Stimulated activated CD8-positive, alpha-beta memory T cell treated with anti-CD3 and anti-CD28 coated beads, Interleukin-12 subunit alpha, Interleukin-12 subunit beta, amount 100 ng/mL, for 24 hours (primary cell): ENCODE measurements at regions not wholly inside any gene's neighbourhood (a gene's known extent, or its start where the extent isn't known, plus 50 kb on each side); places are given as distances from the start of the nearest gene placed in this dataset.
"Not testable (repeated sequence)": the region's sequence is repeated elsewhere in the genome, so short reads cannot be mapped to it uniquely, and the experiment has no call there.

Experiments used
- DNase-seq: peaks from one replicate; pipeline ENCODE4 v3.0.0-alpha.2; 2020; ENCODE audit errors: extremely low read depth

DNA sequence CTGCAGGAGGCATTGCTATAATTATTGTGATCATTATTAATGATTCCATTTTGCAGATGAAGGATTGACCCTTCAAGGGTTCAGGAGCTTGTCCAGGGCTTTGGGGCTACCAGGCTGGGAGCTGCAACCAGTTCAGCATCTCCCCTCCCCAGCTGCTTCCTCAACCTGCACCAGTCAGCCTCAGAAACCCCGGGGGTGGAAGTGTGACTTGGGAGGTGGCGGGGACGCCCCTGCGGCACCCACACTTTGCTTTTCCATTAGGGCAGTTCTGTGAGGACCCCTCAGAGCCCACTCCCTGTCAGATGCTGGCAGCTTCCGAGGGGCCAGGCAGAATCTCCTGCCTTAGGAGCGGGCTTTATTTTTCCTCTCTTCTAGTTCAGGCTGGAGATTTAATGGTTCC is 85.6 kb downstream of the OLFM1 start:
- no peak for DNase-seq

DNA sequence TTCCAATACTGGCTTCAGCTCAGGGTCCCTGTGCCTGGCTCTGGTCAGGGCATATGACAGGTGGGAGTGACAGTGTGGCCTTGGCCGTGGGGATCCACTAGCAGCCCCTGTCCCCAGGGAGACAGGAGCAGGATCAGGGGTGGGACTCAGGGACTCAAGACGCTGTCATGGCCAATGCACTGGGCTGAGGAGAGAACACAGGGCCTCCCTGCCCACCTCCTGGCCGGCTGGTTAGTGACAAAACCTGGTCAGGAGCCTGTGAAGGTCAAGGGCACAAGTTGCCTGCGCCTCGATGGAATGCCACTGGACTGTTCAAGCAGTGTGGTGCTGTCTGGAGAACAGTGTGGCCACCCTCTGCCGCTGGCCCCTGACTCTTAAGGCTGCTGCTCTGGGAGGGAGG is 86.8 kb downstream of the OLFM1 start:
- no peak for DNase-seq

DNA sequence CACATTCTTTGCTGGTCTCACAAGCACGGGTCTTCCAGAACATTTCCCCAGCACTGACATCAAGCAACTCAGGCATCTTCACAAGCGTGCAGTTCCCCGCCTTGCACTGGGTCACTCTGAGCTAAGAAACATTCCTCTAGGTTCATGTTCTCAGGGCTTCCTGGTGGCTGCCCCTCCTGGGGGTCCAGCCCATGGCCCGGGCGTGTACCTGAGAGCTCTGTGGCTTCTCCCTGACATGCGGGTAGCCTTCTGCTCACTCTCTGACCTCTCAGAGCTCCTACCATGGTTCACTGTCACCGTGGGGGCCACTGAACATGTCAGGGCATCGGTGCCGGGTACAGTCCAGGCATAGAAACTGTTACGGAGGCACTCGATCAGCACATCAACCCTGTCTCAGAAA is 87.5 kb downstream of the OLFM1 start:
- DNase-seq = no peak

DNA sequence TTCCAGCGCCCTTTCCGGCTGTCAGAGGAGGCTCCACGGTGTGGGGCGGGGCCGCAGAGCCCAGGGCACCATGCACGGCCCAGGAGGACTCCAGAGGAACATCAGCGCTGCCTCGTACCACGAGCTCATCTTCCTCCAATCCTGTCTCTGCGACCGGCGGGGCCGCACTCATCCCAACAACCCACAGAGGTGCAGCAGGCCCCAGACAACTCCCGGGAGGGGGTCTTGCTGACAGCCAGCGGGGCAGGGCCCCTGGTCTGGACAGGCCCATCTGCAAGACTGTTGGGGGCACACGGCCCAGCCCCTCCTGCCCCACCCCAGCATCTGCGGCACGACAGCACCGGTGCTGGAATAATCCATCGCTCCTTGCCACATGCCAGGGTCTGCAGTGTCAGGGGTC is 88.8 kb downstream of the OLFM1 start:
- DNase-seq = no peak

DNA sequence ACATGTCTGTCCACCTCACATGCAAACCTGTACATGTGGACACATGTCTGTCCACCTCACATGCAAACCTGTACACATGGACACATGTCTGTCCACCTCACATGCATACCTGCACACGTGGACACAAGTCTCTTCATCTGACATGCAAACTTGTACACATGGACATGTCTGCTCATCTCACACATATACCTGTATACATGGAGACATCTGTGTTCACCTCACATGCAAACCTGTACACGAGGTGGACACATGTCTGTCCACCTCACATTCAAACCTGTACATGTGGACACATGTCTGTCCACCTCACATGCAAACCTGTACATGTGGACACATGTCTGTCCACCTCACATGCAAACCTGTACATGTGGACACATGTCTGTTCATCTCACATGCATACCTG is 90.1 kb downstream of the OLFM1 start:
- DNase-seq = not testable (repeated sequence)

DNA sequence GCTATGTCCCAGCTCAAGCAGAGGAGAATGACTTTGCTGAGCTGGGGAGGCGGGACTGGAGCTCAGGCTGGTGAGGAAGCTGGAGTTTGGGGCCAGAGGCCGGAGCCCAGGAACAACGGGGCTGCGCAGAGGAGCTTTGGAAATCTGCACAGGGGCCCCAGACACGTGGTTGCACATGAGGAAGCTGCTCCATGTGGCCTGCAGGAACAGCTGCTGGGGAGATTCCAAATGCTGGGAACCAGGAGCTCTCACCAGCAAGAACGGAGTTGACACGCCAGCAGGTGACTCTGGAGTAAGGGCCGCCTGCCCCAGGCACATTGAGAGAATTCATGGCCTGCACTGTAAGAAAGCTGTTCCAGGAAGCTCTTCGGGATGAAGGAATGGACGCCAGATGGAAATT is 91.0 kb downstream of the OLFM1 start:
- DNase-seq = no peak

DNA sequence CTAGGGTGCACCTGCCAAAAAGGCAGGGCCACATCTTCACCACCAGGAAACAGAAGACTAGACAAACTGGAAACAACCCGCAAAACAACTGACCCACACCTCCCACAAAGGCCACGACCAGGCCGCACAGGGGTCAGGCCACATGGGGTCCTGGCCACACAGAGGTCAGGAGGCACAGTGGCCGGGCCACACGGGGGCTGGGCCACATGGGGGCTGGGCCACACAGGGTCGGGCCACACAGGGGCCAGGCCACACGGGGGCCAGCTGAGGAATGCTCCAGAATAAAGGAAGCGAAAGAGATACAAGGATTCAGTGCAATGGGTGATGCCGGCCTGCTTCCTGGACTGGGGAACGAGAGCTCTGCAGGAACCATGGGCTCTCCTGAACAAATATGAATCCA is 91.6 kb downstream of the OLFM1 start:
- no peak for DNase-seq

DNA sequence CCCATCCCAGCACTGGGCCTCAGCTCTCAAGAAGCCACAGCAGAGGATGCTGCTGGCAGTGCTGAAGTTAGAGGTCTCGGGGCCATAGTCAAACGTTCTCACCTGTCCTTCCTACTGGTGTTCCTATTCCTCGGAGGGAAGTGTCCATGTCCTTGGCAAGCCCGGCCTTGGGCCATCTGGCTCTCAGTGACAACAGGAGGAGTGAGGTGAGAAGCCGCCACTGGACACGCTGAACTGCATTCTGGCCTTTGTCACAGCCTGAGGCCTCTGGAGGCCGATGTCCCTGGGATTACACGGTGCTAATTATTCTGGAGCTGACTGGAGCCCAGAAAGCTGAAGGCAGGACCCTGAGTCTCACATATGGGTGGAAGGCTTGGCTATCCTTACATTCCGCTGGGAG is 92.5 kb downstream of the OLFM1 start:
- no peak for DNase-seq

DNA sequence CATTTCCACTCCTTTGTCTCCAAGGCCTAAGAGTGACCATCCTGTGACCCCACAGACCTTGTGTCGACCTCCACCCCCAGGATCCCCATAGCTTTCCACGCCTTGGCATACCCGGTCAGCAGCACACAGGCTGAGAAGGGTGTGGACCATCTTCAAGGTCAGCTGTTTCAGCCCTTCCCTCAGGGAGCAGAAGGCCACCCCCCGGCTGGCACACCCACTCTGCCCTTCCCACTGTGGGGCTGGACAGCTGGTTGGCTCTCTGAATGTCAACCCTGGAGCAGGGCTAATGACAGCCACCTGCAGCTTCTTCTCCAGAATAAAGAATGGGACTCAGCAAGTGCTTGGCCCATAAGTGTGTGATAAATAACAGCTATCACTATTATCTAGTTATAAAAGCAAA is 93.1 kb downstream of the OLFM1 start:
- no peak for DNase-seq

DNA sequence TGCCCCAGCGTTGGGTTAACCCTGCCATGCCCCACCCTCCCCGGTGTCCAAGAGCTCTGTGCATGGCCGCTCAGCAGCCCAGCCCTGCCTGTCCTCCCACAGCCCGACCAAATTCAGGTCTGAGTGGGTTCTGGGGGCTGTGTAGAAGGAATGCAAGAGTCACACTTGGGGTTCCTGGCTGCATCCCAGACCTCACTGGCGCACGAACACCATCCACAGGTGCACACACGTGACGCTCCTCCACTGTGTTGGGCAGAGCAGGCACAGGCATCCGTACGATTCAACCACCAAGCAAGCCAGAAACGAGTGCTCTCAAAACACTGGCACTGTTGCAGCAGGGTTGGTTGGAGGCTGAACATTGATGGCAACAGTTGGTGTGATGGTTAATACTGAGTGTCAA is 93.9 kb downstream of the OLFM1 start:
- no peak for DNase-seq

DNA sequence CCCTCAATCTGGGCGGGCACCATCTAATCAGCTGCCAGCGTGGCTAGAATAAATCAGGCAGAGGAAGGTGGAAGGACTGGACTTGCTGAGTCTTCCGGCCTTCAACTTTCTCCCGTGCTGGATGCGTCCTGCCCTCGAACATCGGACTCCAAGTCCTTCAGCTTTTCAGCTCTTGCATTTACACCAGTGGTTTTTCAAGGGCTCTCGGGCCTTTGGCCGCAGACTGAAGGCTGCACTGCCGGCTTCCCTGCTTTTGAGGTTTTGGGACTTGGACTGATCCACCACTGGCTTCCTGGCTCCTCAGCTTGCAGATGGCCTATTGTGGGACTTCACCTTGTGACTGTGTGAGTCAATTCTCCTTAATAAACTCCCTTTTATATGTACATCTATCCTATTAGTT is 94.4 kb downstream of the OLFM1 start:
- not testable (repeated sequence) for DNase-seq

DNA sequence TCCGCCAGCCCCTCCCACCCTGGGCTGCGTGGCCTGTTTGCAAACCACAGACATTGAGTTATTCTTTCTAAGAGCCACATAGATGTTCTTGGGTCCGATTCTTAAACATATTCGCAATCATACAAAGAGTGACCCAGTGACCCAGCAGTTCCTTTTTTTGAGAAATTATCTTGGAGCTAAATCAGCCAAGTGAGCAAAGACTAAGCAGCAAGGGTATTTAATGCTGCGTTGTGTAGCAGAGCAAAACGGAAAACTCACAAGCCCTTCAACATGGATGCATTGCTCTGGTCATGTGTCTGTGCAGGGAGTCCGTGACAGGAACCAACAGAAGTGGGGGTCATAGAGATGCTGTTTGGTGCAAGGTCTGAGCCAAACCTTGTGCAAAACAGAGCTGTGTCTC is 95.6 kb downstream of the OLFM1 start:
- DNase-seq = no peak

DNA sequence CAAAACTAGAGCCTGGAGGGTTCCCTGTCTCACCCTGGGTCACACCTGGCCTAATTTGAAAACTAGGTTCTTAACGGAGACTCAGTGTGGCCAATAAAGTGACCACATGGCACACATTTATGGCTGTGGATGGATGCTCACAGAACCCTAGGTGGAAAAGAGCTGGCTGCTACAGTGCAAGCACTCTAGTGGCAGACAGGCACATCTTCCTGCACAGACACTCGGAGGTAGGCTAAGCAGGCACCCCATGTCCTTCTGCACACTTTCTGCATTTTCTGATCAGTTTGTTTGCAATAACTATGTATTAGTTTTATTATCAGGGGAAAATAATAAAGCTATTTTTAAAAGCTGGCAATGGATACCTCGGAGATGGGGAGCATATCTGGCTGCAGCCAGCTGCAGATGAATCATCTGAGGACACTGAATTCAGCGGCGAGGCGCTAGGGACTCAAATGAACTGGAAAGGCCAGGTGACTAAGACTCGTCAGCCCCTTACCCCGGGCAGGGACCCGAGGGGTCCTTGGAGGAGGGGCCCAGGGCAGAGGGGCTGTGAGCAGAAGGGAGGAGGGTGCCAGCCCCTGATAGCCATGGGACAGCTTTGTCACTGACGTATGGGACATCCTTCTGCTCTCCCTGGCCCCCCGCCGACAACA is 96.2 kb downstream of the OLFM1 start:
- no peak for DNase-seq

DNA sequence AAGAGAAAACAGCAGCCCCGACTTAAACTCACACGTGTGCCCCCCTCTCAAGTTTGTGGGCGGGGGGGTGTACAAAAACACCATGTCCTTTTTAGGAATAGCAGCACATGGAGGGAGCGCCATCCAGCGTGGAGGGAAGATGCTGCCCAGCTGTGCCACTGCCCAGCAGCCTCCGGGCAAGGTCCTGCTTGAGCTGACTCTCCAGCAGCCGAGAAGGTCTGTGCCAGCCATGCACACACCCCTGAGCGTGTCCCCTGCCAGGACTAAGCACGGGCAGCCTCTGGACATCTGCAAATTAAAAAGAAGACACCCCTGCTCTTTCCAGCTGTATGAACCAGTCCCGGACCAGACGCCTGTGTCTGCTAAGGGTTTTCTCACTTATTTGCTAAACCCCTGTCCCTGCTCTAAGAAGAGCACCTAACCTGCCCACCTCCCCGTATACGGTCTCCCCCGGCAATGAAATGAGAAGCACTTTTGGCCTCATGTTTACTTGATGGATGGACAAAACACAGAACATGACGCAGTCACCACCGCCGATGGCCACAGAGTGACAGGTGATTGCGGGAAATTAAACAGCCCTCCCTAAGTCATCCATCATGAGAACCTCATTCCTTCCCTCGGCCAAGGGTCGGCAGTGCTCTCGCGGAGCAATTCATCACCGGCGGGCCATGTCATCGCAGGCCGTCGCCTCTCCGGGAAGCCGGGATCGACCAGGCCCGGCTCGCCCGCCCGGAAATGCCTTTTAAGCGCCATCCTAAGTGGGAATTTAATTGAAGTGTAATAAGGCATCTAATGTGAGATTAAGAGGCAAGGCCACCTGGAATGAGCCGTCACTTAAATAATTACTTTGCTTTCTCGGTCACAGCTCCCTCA is 96.9 kb downstream of the OLFM1 start:
- no peak for DNase-seq

DNA sequence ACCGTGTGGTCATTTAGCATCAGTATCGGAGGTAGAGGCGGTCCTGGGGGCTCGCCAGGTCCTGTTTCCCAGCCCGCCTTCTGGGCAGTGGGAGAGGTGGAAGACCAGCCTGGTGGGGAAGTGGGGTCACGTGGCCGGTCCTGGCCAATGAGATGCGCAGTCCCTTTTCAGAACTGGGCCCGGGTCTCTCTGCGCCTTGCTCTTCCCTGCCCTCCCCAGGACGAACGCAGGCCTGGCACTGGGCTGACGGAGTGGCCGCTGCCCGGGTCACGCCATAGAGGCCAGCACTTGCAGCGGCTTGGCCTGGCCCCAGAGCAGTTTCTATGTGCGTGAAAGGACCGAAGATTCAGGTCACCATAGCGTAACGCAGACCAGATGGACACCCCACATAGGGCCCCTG is 97.6 kb downstream of the OLFM1 start:
- DNase-seq = no peak

DNA sequence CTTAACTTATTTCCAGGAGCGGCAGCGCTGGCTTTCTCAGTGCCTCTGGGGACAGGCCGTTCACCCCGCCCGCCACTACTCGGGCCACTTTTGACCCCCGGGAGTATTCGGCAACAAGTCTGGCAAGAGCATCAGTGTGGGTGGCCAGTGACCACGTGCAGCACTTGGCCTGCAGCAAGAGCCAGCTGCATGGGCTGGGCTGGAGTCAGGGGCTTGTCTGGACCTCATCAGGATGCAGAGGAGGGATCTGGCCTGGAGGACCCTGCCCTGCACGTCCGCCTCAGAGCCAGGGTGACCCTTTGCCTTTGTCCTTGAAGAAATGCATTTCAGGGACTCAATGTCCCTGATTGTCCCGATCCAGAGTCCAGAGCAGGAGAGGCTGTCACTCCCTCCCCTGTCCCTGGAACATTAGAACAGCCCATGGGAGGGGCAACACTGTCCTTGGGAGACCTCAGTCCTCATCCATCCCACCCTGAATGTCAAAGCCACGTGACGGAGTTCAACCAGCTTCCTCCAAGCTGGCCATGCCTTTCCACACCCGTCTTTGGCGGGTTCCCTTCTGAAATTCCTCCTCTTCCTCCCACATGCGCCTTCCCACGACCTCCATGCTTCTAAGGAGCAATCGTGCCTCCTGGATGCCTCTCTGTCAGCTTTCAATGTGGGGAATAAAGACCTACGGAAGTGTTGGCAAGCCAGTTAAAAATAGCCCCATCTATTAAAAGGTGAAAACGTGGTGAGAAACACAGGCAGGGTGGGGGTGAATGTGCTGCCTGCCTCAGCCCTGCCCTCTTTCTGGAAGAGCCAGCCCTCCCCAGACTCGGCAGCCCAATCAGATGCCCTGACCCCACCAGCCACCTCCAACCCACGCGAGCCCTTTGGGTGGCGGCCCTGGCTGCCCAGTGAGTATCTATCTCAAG is 99.0 kb downstream of the OLFM1 start:
- no peak for DNase-seq

DNA sequence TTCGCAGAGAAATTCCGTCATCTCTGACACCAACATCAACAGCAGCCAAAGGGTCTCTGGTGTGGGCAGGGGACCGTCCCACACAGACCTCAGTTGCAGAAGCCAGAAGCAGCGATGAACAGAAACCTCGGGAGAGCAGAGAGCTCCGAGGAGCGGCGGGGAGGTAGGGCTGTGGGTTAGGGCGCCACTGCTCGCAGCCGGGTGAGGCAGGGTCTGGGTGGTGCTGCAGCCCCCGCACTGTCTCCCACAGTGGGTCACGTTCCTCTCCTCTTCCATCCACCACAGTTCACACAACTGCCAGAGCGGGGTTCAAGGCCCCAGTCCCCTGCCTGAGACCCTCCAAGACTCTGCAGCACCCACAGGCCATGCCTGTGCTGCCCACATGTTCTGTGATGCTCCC is 99.9 kb downstream of the OLFM1 start:
- no peak for DNase-seq

DNA sequence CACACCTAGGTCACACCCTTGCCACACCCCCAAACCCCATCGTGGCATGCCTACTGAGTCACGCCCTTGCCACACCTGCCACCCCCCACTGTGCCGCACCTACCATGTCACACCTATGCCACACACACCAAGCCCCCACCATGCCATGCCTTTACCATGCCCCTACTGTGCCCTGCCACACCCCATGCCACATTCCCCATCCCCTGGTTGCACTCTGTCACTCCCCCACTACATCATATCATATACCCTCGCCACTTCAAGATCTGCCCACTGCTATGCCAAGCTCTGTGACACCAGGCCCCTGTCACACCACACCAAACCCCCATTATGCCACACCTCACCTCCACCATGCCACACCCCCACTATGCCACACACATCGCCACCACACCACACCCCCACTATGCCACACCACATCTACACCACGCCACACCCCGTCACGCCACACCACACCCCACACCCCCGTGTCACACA is 101.2 kb downstream of the OLFM1 start:
- no peak for DNase-seq

DNA sequence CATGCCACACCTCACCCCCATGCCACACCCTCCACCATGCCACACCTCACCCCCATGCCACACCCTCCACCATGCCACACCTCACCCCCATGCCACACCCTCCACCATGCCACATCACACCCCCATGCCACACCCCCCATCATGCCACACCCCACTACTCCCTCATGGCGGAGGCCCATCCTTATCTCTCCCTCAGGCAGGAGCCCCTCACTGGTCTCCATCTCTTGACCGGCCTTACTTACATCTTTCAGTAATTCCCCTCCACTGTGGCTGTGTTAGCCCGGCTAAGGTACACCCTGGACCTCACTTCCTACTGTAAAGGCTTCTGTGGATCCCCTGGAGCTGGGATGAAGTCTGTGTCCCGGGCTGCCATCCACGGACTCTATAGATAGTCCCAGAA is 102.0 kb downstream of the OLFM1 start:
- no peak for DNase-seq

DNA sequence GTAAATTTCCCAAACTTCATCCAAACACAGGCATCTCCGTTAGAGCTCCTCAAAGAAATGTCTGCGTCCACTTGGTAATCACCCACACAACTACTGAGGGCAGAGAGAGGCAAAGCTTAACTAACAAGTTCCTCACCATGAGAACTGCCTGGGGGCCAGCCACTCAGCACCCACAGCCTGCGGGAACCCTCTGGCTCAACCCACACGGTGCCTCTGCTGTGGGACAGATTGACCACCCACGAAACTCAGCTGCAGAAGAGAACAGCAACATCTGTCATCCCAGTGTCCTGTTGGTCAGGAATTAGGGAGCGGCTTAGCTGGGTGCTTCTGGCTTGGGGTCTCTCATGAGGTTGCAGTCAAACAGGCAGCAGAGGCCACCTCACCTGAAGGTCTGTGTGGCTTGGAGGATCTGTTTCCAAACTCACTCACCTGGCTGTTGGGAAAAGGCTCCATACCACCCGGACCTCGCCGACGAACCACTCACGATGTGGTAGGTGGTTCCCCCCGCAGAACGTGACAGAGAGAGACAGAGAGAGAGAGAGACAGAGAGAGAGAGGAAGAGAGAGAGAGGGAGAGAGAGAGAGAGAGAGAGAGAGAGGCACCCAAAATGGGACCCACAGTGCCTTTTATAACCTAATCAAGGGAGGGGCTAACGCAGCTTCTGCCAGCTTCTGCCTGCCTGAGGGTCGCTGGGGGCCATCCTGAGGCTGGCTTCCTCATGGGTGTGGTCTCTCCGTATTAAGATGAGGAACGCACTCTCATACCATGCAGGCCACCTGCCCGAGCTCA is 103.5 kb downstream of the OLFM1 start:
- no peak for DNase-seq

DNA sequence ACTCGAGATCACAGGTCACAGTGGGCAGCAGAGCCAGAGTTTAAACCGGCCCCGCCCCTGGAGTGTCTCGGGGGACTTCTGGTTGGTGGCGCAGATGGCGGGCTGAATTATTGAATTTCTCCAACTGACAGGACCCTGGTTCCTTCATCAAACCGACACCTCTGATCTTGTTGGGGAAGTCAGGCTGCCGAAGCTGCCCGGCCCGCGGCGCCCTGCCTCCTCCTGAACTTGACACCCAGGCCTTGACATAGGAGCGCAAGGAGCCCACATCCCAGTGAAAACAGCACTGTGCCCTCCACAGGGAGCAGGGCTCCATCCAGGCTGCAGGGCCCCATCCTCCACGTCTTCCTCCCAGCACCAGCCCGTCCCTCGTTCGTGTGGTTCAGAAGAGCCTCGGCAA is 105.2 kb downstream of the OLFM1 start:
- DNase-seq = no peak

DNA sequence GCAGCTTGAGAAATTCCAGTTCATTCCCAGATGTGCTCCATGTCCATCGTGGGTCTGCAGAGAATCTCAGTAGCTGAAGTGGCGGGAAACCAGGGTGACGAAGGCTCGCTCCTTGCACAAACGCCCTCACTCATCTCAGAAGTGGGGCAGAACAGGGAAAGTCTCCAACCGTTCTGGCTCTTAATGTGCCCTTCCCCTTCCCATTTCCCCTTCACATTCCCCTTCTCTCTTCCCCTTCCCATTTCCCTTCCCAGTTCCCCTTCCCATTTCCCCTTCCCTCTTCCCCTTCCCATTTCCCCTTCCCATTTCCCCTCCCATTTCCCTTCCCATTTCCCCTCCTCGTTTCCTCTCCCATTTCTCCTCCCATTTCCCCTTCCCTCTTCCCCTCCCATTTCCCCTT is 108.5 kb downstream of the OLFM1 start:
- not testable (repeated sequence) for DNase-seq
